Astrocyte (in vitro differentiated cells and primary cell): ENCODE measurements at regions not wholly inside any gene's neighbourhood (a gene's known extent, or its start where the extent isn't known, plus 50 kb on each side); places are given as distances from the start of the nearest gene placed in this dataset.

Experiments
- DNase-seq: peaks from one replicate; pipeline ENCODE4 v3.0.0-alpha.2; 2010; ENCODE audit warnings: low read depth
- FAIRE-seq: peaks from 2 replicates; lab custom pipeline; 2011; peaks lifted over from hg19 to GRCh38; lab: Jason Lieb, UNC
- H2AFZ ChIP-seq: 2 replicates; pipeline ENCODE4 v1.6.0; 2012; ENCODE audit warnings: low read depth, low read length, inconsistent platforms
- H3K27ac ChIP-seq: 2 replicates; pipeline ENCODE4 v1.5.1; 2011; ENCODE audit warnings: low read depth, low read length, inconsistent platforms
- H3K27me3 ChIP-seq: 2 replicates; pipeline ENCODE4 v1.6.0; 2011; ENCODE audit warnings: low read length, inconsistent platforms; ENCODE audit not compliant: insufficient read depth
- H3K36me3 ChIP-seq: 2 replicates; pipeline ENCODE4 v1.5.1; 2011; ENCODE audit warnings: low read length, inconsistent platforms; ENCODE audit not compliant: insufficient read depth
- H3K4me1 ChIP-seq: 2 replicates; pipeline ENCODE4 v1.5.1; 2011; ENCODE audit warnings: low read length, inconsistent platforms; ENCODE audit not compliant: insufficient read depth
- H3K4me2 ChIP-seq: 2 replicates; pipeline ENCODE4 v1.6.0; 2012; ENCODE audit warnings: low read length, inconsistent platforms
- H3K4me3 ChIP-seq: 2 replicates; pipeline ENCODE4 v1.5.1; 2011; ENCODE audit warnings: low read depth, mild to moderate bottlenecking, low read length, inconsistent platforms; ENCODE audit not compliant: insufficient read depth
- H3K79me2 ChIP-seq: 2 replicates; pipeline ENCODE4 v1.6.0; 2012; ENCODE audit warnings: mild to moderate bottlenecking, low read length, inconsistent platforms; ENCODE audit not compliant: insufficient read depth
- H3K9ac ChIP-seq: 2 replicates; pipeline ENCODE4 v1.6.0; 2012; ENCODE audit warnings: mild to moderate bottlenecking, low read length, inconsistent platforms
- H3K9me3 ChIP-seq: 2 replicates; pipeline ENCODE4 v1.5.1; 2012; ENCODE audit warnings: low read depth, mild to moderate bottlenecking, low read length, inconsistent platforms; ENCODE audit not compliant: insufficient read depth
- H4K20me1 ChIP-seq: 2 replicates; pipeline ENCODE4 v1.6.0; 2012; ENCODE audit warnings: low read length, inconsistent platforms; ENCODE audit not compliant: insufficient read depth
- H3K27ac Mint-ChIP-seq: one replicate; pipeline ENCODE4 v1.8.0; 2021; ENCODE audit warnings: mild to moderate bottlenecking, mixed read lengths; ENCODE audit not compliant: unreplicated experiment
- H3K27me3 Mint-ChIP-seq: one replicate; pipeline ENCODE4 v1.8.0; 2021; ENCODE audit warnings: low read depth, mixed read lengths; ENCODE audit not compliant: unreplicated experiment
- H3K36me3 Mint-ChIP-seq: one replicate; pipeline ENCODE4 v1.8.0; 2021; ENCODE audit warnings: low read depth, mixed read lengths; ENCODE audit not compliant: unreplicated experiment
- H3K4me1 Mint-ChIP-seq: one replicate; pipeline ENCODE4 v1.8.0; 2021; ENCODE audit warnings: low read depth, mixed read lengths; ENCODE audit not compliant: unreplicated experiment
- H3K4me3 Mint-ChIP-seq: one replicate; pipeline ENCODE4 v1.8.0; 2021; ENCODE audit warnings: mild to moderate bottlenecking, moderate library complexity, mixed read lengths; ENCODE audit not compliant: unreplicated experiment
- H3K9me3 Mint-ChIP-seq: one replicate; pipeline ENCODE4 v1.8.0; 2021; ENCODE audit warnings: mild to moderate bottlenecking, mixed read lengths; ENCODE audit not compliant: unreplicated experiment
- EZH2 ChIP-seq: IDR thresholded peaks from 2 replicates; pipeline ENCODE4 v1.6.1; 2012; ENCODE audit warnings: mild to moderate bottlenecking, low read length, inconsistent platforms; ENCODE audit not compliant: insufficient read depth
- TF ChIP-seq, protein P1 (sequence below): IDR thresholded peaks from 2 replicates; pipeline ENCODE4 v1.5.1; 2011; ENCODE audit warnings: low read depth, mild to moderate bottlenecking, inconsistent platforms, low read length, moderate library complexity; ENCODE audit not compliant: insufficient read depth

GRCh38 chr6:148677594-148678476 lies 69.0 kb upstream of the UST start:
- no peak for FAIRE-seq
- H3K9me3 Mint-ChIP-seq = peaks cover 2% of the 10 kb centered on the region
- DNase-seq = no peak

GRCh38 chr6:148678682-148679081 lies 68.1 kb upstream of the UST start:
- H3K4me3 ChIP-seq = no peak overlapping the region
- Mint-ChIP-seq H3K27ac (no peak overlapping the region), H3K27me3 (no peaks in the 10 kb centered on the region), H3K4me1 (no peaks in the 10 kb centered on the region), H3K36me3 (no peaks in the 10 kb centered on the region), H3K4me3 (no peak overlapping the region), H3K9me3 (peaks cover 2% of the 10 kb centered on the region)
- no peaks in the 10 kb centered on the region for H3K9me3 ChIP-seq
- DNase-seq (no peak), FAIRE-seq (no peak)
- no peak overlapping the region for H2AFZ ChIP-seq
- no peaks in the 10 kb centered on the region for H3K36me3 ChIP-seq
- no peaks in the 10 kb centered on the region for H3K27me3 ChIP-seq
- no peak overlapping the region for H3K27ac ChIP-seq
- TF ChIP-seq, protein P1, sequence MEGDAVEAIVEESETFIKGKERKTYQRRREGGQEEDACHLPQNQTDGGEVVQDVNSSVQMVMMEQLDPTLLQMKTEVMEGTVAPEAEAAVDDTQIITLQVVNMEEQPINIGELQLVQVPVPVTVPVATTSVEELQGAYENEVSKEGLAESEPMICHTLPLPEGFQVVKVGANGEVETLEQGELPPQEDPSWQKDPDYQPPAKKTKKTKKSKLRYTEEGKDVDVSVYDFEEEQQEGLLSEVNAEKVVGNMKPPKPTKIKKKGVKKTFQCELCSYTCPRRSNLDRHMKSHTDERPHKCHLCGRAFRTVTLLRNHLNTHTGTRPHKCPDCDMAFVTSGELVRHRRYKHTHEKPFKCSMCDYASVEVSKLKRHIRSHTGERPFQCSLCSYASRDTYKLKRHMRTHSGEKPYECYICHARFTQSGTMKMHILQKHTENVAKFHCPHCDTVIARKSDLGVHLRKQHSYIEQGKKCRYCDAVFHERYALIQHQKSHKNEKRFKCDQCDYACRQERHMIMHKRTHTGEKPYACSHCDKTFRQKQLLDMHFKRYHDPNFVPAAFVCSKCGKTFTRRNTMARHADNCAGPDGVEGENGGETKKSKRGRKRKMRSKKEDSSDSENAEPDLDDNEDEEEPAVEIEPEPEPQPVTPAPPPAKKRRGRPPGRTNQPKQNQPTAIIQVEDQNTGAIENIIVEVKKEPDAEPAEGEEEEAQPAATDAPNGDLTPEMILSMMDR = no peak
- no peak for TF ChIP-seq EZH2
- H4K20me1 ChIP-seq = no peaks in the 10 kb centered on the region
- no peaks in the 10 kb centered on the region for H3K79me2 ChIP-seq
- no peak overlapping the region for H3K9ac ChIP-seq
- no peak overlapping the region for H3K4me2 ChIP-seq
- no peaks in the 10 kb centered on the region for H3K4me1 ChIP-seq

More at GRCh38 chr6:148677594-148678476, 69.0 kb upstream of the UST start:
- no peaks in the 10 kb centered on the region for H3K4me1 ChIP-seq
- H2AFZ ChIP-seq = no peak overlapping the region
- H3K9ac ChIP-seq = no peak overlapping the region
- no peak for TF ChIP-seq EZH2
- TF ChIP-seq, protein P1 = no peak
- Mint-ChIP-seq H3K27ac (no peak overlapping the region), H3K36me3 (no peaks in the 10 kb centered on the region), H3K27me3 (no peaks in the 10 kb centered on the region), H3K4me3 (no peak overlapping the region), H3K4me1 (no peaks in the 10 kb centered on the region)
- H3K9me3 ChIP-seq = no peaks in the 10 kb centered on the region
- no peaks in the 10 kb centered on the region for H3K36me3 ChIP-seq
- no peaks in the 10 kb centered on the region for H3K27me3 ChIP-seq
- no peak overlapping the region for H3K27ac ChIP-seq
- no peaks in the 10 kb centered on the region for H3K79me2 ChIP-seq
- no peak overlapping the region for H3K4me3 ChIP-seq
- no peak overlapping the region for H3K4me2 ChIP-seq
- H4K20me1 ChIP-seq = no peaks in the 10 kb centered on the region

DNA sequence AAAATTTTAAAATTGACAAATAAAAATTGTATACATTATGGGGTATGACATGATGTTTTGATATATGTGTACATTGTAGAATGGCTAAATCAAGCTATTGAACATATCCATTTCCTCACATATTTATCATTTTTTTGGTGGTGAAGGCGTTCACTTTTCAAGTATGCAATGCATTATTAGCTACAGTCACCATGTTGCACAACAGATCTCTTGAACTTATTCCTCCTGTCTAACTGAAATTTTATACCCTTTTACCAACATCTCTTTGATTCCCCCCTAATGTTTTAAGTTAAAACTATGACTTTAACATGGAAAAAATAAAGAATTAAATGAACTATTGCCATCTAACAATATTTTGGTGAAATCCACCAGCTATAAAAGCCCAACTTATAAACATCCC lies 65.2 kb upstream of the UST start:
- no peaks in the 10 kb centered on the region for H3K36me3 Mint-ChIP-seq
- H3K4me3 Mint-ChIP-seq = no peak overlapping the region
- TF ChIP-seq, protein P1 = no peak
- no peak for TF ChIP-seq EZH2
- no peak overlapping the region for H3K27ac Mint-ChIP-seq
- no peak overlapping the region for H2AFZ ChIP-seq
- no peak for DNase-seq
- H3K4me2 ChIP-seq = no peak overlapping the region
- no peak overlapping the region for H3K9ac ChIP-seq
- no peak overlapping the region for H3K27ac ChIP-seq
- H3K9me3 Mint-ChIP-seq = peaks cover 2% of the 10 kb centered on the region
- H3K4me1 Mint-ChIP-seq = no peaks in the 10 kb centered on the region
- no peaks in the 10 kb centered on the region for H3K79me2 ChIP-seq
- no peaks in the 10 kb centered on the region for H3K27me3 Mint-ChIP-seq
- no peak overlapping the region for H3K4me3 ChIP-seq
- no peaks in the 10 kb centered on the region for H4K20me1 ChIP-seq
- no peaks in the 10 kb centered on the region for H3K9me3 ChIP-seq
- no peaks in the 10 kb centered on the region for H3K4me1 ChIP-seq
- H3K27me3 ChIP-seq = no peaks in the 10 kb centered on the region
- no peaks in the 10 kb centered on the region for H3K36me3 ChIP-seq
- FAIRE-seq = no peak
